GM21360 (cell line): ENCODE measurements at regions not wholly inside any gene's neighbourhood (a gene's known extent, or its start where the extent isn't known, plus 50 kb on each side); places are given as distances from the start of the nearest gene placed in this dataset.

Experiments used
- ATAC-seq: cut with Tn5 transposase; IDR thresholded peaks from one replicate; pipeline ENCODE4 v1.9.1; 2021; ENCODE audit warnings: mild to moderate bottlenecking, moderate library complexity; ENCODE audit not compliant: unreplicated experiment

DNA sequence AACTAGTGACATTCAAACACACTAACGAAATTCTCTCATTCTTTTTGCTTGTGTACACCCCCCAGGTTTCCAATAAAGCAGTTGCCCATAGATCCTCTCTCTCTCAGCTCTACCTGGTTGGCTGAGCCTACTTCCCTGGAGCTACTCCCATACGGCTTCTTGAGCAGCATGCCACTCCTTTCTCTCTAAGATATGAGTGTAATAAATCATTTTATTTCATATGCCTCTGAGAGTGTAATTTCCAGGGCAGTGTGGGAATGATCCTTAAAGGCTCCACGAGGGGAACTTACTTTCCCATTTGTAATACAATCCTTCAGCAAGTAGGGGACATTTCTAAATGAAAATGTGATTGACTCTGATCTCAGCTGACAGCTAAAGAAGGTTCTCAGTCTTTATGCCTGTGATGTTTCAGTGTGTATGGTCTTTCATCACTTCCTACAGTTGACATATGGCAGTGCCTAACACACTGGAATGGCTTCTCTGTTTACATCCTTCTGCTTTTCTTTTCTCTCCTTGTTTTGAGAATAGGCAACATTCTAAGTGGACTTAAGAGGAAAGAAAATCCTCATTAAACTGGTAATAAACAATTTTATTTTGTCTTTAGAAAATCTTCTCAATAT, 1194.3 kb upstream of the CDH8 start:
- no peak for ATAC-seq

DNA sequence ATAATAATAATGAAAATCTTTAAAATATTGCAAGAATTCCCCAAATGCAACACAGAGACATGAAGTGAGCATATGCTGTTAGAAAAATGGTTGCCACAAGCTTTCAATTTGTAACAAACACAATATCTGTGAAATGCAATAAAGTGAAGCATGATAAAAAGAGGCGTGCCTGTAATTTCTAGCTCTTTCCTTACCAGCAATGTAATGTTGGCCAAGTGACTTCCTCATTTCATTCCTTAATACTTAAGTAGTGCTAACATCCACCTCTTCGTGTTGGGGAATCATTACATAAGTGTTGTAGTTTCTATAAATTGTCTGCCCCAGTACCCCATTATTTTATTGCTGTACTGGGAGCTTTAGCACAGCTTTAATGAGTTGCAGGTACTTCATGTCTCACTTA, 1192.0 kb upstream of the CDH8 start:
- ATAC-seq, result no peak

DNA sequence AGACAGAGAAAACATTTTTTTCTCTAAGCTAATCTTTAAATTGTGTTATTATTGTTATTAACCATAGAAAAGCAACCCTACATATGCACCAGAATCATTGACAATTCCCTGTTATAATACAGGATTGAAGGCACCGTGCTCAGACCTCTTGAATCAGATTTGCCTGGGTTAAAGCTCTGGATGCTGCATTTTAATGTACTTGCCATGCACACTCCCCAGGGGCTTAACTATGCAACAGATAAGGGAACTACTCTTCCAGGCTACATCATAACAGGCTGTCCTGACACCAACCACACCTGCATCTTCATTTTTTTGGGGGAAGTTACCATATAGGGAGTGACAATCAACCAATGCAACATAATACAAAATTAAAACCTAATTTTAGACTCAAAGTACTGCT, 1187.6 kb upstream of the CDH8 start:
- no peak for ATAC-seq

DNA sequence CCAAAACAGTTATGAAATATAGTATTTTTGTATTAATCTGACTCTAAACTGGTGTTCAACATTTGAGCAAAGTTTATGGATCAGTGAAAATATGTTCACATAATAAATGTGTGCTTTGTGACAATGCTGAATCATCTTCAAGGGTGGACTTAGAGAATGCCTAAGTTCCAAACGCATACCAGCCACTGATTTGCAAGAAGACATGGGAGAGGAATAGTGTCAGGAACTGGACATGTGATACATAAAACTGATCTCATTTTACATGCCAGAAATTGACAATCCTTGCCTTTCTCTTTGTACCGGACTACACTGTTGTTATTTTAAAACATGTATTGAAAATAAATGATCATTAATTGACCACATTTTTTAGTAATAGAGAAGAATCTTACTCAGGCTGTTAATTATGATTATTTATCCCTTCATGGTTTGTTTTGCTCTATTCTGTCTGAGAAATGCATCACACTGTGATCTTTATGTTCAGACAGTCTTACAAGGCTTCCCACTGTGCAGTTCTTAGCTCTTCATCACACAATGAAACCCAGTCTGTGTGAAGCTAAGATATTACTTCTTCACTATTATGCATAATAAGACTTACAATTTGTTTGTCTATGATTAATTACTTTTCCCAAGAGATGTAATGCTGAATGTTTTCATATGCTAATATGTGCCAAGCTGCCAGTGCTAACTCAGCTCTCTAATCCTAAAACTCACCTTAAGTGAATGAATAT, 1180.6 kb upstream of the CDH8 start:
- no peak for ATAC-seq

DNA sequence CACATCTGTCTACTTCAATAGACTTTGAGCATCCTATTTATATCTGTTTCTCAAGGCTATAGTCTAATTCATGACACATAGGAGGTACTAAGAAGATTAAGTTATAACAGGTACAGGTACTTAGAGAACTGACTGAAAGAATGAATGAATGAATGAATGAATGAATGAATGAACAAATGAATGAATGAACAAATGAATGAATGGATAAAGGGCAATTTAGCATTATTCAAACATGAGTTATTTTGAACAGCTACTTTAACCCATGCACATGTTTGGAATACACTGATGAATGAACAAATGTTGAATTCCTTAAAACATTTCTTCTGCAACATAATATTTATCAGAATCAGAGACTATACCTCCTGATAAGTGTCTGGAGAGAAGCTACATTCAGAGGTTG, 1165.6 kb upstream of the CDH8 start:
- no peak for ATAC-seq

DNA sequence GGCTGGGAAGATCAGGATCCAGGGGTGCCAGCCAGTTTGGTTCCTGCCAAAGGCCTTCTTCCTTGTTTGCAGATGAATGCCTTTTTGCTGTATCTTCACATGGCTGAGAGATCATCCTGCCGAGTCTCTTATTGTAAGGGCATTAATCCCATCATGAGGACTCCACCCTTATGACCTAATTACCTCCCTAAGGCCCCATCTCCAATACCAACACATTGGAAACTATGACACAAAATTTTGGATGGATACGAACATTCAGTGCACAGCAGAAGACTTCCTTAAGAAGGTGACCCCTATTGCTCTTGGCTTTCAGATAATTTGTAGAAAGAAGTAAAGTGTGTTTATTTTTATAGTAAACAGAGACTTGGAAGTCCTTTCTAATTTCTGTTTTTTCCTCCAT, 1164.7 kb upstream of the CDH8 start:
- ATAC-seq, result no peak

DNA sequence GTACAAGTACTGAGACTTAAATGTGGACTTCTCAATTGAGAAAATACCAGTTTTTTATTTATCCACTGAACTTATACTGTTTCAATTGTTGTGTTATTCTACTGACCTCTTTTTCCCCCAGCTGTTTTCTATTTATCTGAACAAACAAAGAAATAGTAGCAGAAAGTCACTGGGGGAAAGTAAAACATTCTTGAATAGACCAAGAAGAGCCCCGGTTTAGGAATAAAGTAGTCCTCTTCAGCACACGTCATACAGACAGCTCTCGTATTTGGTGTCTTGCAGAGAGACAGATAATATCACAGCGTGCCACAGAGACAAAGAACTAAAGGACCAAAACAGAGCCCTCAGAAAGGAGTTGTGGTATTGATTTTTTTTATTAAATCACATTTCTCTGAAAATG, 1159.1 kb upstream of the CDH8 start:
- no peak for ATAC-seq

DNA sequence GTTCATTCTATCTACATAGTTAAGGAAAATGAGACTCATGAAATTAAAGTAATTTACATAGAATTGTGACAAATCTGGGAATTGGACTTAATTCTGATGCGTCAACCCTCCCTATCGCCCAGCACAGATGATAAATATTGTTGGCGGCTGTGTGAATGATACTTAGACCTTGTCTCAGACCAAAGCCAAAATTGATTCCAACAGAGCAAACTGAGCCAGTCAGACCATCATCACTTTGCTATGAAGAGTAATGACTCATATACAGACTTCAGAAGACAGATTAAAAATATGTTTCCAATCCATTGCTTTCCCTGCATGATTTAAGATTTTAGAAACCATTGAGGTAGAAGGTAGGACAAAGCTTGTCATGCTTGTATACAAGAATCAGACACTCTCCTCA, 1156.7 kb upstream of the CDH8 start:
- no peak for ATAC-seq

DNA sequence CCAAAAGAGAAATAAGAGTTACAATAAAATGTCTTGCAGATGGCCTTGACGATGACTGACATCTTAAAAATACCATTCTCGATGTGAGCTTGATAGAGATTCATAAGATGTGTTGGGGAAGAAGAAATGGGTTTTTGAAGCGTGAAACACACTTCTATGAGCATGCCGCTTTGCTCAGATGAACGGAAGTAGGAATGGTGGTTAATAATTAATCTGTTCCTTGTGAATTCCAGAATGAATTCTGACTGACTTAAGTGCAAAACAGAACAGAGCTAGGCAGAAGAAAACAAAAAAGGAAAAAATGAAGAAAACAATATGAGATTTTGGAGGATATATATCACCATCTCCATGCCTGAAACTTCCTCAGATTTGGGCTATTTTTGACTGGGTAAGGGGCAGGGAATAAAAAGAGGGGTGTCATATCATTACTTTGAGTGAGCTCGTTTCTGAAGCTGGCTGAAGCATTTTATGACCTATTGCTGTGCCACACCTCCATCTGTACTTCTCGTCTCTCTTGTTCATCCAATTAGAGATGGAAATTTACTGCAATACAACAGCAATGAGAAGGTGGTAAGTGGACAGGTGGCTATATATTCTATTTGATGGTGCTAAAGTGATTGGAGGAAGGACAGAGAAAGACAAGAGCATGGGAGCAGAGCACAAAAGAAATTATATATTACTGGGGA, 1152.0 kb upstream of the CDH8 start:
- no peak for ATAC-seq

DNA sequence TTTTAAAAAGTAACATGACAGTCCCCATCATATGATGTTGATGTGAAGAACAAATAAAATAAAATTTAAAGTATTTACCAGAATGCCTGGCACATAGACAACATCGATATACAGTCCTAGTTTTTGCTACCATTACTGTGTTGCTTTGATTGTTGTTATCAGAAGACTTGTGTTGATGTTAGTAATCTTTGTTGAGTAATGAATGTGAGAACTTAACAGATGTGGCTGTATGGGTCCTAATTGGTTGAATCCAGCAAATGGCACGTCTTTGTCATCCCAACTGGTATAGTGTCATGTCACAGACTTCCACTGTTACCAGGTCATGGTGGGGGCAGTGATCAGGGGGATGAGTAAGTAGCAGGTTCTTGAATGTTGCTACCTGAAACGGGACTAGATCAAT, 1151.4 kb upstream of the CDH8 start:
- ATAC-seq, result no peak

DNA sequence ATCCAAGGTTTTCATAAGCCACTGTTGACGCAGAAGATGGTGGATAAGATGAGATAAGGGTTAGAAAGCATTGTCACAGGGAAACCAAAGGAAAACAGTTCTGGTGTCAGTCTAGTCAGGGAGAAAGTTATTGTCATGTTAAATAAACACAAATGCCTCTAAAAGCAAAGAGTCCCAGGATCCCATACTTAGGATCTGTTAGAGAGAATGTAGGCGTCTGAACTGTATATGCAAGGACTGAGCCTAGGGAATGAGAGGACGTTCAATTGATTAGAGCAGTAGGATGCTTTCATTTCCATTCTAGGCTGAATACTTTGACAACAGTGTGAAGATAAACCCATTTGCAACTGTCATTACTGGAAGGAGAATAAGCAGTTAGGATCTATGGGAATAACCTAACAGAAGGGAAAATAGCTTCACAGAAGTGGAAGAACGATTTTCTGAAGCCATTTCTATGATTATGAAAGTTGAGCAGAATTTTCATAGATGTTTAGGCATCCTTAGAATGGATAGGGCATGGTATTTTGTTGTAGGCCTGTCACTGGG, 1149.1 kb upstream of the CDH8 start:
- no peak for ATAC-seq

DNA sequence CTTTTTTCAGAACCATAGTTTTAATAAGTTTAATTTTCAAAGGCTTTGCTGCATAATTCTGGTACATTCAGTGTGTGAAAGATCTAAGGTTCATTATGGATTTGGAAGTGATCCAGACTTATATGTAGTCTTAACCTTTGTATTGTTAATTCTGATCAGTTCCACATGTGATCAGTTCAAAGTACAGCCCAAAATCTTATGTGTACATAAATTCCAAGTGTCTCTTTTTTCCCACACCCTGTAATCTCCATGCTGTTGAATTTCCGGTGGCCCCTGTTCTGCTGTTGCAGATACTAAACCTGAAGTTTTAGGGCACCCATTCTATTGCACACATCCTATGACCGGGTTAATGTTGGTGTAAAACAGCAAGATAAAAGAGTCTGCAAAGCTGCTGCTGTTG, 1147.5 kb upstream of the CDH8 start:
- ATAC-seq, result no peak

DNA sequence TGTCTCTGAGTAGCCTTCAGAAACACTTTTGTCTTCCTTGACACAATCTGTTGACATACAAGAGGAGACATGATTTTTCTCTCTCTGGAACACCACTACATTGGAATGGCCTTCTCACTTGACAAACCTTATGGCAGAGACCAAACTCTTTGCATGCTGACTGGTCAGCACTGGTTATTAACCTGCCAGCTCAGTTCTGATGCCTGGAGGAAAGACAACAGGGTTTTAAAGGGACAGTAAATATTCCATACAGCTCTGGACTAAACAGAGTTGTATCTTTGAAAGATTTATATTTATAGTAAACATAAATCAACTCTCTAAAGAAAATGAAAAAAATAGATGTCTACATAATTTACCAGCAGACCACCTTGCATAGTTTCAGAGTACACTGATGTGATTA, 1139.1 kb upstream of the CDH8 start:
- ATAC-seq, result no peak

DNA sequence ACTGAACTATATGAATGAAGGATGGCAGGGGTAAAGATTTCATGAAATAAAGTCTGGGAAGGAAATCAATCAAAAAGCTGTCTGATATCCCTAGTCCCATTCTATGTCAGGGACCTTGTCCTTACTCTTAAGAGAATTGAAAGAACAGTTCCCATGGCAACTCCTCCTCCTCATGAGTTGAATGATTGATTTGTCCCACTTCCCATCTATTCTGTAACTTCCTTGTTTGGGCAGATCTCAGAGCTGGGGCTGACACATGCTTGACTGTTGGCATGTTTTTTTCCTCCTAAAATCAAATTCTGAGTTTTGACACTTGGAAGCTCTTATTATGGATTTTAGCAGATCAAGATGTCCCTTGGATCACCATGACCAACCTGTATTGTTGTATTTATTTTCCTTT, 1138.6 kb upstream of the CDH8 start:
- no peak for ATAC-seq

DNA sequence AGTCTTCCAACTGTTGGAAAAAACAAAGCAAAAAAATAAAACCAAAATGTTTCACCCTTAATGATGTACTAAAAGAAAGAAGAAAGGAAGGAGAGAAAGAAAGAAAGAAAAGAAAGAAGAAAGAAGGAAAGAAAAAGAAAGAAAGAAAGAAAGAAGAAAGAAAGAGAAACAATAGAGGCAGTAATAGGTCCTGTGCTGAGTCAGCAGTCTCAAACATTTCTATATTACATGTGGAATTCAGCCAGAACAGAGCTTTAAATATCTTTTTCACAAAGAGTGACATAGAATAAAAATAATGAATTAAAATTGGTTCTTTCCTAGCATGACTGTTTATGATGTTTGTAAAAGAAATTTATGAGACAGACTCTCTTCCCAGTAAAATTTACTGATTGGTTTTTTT, 1135.3 kb upstream of the CDH8 start:
- ATAC-seq, result no peak

DNA sequence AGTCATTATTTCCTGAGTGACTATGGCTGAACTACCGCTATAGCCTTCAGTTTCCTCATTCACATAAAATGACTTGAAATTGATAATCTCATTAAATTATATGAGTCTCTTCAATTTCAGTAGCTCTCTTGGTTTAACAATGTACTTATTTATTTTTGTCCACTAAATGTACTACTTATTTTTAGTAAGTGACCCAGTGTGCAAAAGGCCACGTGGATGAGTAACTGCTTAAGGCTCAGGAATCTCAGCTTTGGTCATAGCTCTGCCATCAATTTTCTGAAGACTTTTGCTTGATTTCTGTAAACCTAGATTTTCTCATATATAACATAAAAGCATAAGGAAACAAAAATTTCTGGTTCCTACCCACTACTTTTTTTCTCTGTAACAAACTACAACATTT, 1132.9 kb upstream of the CDH8 start:
- ATAC-seq, result no peak

DNA sequence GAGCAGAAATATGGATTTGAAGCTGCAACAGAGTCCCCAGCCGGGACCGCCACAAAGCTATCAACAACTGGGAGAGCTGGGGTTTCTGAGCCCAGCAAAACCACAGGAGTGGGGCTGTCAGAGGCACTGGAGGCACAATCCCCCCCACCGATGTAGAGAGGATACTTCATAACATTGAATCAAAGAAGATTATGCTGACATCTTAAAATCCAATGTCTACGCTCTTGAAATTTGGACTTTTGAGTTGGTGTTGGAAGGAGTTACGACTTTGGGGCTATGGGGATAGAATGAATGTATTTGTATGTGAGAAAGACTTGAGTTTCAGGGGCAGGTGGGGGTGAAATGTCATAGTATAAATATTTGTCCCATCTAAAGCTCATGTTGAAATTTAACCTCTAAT, 1121.6 kb upstream of the CDH8 start:
- ATAC-seq, result no peak

DNA sequence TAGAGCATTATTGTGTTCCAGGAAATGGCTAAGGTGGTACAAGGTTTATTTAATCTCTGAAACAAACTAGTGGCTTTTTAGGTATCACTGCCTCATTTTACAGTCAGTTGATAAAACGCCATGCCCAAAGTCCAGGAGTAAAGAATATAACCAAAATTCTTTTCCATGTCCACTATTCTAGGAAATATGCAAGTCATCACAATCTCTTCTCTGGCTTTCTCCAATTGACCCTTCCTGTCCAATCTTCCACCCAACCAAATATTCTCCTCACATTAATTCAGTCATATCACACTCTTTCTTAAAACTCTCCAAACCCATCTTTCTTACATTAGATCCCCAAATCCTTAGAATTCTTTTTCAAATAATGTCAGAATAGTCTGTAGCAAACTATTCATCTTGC, 1110.0 kb upstream of the CDH8 start:
- no peak for ATAC-seq

DNA sequence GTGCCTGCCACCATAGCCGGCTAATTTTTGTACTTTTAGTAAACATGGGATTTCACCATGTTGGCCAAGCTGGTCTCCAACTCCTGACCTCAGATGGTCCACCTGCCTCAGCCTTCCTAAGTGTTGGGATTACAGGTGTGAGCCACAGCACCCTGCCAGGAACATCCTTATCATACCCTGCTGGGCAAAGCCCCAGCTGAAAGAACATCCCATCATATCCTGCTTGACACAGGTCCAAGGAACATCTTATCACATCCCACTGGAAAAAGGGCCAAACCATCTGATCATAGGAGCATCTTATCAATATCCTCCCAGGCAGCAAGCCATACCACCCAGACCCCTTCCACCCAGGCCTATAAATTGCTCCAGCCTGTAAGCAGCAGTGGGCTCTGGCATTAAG, 1109.2 kb upstream of the CDH8 start:
- no peak for ATAC-seq

DNA sequence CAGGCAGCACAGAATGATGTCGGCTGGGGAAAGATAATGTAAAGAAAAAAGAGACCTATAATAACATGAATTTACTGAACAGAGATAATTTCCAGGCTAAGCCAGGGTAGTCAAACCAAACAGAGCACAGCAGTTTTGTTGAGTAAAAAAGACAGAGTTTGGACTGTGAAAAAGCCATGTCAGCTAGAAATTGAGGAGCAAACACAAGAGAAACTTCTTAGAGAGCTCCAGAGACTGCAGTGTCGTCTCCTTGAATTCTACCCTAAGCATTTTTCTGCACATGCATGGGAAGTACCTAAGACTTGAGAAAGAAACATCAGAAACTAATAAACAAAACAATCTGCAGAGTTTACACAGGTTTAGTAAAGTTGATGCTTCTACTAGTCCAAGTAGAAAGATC, 1098.8 kb upstream of the CDH8 start:
- ATAC-seq, result no peak

DNA sequence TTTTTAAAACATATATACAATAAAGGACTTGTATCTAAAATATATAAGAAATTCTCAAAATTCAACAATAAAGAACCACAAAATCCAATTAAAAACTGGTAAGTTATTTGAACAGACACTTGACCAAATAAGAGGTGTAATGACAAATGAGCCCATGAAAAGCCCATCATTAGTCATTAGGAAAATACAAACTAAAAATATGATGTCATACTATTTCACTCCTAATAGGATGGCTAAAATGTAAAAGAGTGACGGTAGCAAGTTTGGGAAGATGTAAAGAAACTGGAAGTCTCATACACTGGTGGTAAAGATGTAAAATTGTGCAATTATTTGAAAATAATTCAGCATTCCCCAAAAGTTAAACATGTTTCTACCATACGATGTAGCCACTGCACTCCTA, 1095.3 kb upstream of the CDH8 start:
- no peak for ATAC-seq

DNA sequence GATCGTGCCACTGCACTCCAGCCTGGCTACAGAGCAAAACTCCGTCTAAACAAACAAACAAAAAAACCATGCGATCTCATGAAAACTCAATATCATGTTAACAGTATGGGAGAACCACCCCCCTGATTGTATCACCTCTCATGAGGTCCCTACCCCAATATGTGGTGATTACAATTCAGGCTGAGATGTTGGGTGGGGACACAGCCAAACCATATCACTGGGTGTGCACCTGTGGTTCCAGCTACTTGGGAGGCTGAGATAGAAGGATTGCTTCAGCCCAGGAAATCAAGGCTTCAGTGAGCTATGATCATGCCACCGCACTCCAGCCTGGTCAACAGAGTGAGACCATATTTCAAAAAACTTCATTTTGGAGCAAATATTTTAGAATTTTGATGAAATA, 1094.7 kb upstream of the CDH8 start:
- ATAC-seq, result no peak
